ENCODE measurements at regions not wholly inside any gene's neighbourhood (a gene's known extent, or its start where the extent isn't known, plus 50 kb on each side); places are given as distances from the start of the nearest gene placed in this dataset.
A peak's percentile ranks its signal among the peaks of the same experiment; 100 is the strongest.

GRCh38 chr10:85508159-85508558 lies 858.4 kb downstream of the GRID1 start:
- Histone ChIP-seq H3K9me3 (no peaks in the 10 kb centered on the region), H3K27ac (no peak overlapping the region), H3K4me1 (no peaks in the 10 kb centered on the region), H3K36me3 (no peaks in the 10 kb centered on the region), H3K27me3 (no peaks in the 10 kb centered on the region), H3K4me3 (no peak overlapping the region)
- intact Hi-C loops (cut with DNase I; ENCODE audit: low total_unique reads): no loop called here
- no peak for ATAC-seq
- in situ Hi-C loops (cut with MboI; ENCODE audit: low sequenced_read_pairs in 4 of 4): no loop called here
- peak; percentile 2 to 21 for DNase-seq
- TF ChIP-seq, protein P1, sequence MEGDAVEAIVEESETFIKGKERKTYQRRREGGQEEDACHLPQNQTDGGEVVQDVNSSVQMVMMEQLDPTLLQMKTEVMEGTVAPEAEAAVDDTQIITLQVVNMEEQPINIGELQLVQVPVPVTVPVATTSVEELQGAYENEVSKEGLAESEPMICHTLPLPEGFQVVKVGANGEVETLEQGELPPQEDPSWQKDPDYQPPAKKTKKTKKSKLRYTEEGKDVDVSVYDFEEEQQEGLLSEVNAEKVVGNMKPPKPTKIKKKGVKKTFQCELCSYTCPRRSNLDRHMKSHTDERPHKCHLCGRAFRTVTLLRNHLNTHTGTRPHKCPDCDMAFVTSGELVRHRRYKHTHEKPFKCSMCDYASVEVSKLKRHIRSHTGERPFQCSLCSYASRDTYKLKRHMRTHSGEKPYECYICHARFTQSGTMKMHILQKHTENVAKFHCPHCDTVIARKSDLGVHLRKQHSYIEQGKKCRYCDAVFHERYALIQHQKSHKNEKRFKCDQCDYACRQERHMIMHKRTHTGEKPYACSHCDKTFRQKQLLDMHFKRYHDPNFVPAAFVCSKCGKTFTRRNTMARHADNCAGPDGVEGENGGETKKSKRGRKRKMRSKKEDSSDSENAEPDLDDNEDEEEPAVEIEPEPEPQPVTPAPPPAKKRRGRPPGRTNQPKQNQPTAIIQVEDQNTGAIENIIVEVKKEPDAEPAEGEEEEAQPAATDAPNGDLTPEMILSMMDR (IDR thresholded peaks at IDR 0.05 in 4 of 5, conservative IDR thresholded peaks at IDR 0.05 in 1 of 5): no peak
- no peak for TF ChIP-seq POLR2A (IDR thresholded peaks at IDR 0.05)

DNA sequence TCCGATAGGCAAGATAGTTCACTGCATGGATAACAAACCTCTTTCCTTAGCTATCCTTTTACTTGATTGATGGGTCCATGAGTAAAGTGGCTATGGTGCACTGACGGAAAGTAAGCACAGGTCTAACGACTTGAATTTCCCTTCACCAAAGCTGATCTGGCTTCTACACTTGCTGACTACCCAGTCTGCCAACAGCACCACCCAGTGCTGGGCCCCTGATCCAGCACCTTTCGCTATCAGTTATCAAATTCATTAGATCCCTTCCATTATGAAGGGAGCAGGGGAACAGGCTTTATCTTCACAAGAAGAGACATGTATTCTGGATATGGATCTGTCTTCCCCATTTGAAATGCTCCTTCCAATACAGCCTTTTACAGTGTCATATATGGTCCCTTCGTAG lies 855.9 kb downstream of the GRID1 start:
- Histone ChIP-seq H3K36me3 (no peaks in the 10 kb centered on the region), H3K4me1 (no peaks in the 10 kb centered on the region), H3K9me3 (no peaks in the 10 kb centered on the region), H3K27me3 (no peaks in the 10 kb centered on the region), H3K27ac (no peak overlapping the region), H3K4me3 (no peak overlapping the region)
- in situ Hi-C loops (cut with MboI; ENCODE audit: low sequenced_read_pairs in 4 of 4): no loop called here
- TF ChIP-seq, protein P1 (IDR thresholded peaks at IDR 0.05 in 4 of 5, conservative IDR thresholded peaks at IDR 0.05 in 1 of 5): no peak
- no peak for TF ChIP-seq POLR2A (IDR thresholded peaks at IDR 0.05)
- intact Hi-C loops (cut with DNase I; ENCODE audit: low total_unique reads): no loop called here
- DNase-seq (no peak), ATAC-seq (no peak)

DNA sequence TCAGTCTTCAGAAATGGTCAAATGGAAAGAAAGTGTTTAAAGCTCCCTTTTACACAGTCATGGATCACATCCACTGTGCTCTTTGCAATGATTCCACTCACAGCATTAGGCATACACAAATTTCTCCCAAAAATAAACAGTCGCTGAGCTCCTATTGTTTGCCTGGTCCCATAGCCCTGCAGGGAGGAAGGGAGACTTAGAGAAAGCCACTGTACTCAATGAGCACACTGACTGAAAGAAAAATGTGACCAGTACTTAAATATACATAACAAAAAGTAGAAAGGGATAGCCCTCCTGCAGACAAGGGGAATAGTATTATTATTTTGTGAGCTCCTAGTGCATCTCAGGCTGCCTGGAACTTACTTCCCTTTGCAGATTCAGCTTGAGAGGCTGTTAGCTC lies 853.2 kb downstream of the GRID1 start:
- Histone ChIP-seq H3K4me1 (no peaks in the 10 kb centered on the region), H3K27me3 (no peaks in the 10 kb centered on the region), H3K27ac (no peak overlapping the region), H3K4me3 (no peak overlapping the region), H3K36me3 (no peaks in the 10 kb centered on the region), H3K9me3 (no peaks in the 10 kb centered on the region)
- no peak for TF ChIP-seq POLR2A (IDR thresholded peaks at IDR 0.05)
- TF ChIP-seq, protein P1 (IDR thresholded peaks at IDR 0.05 in 4 of 5, conservative IDR thresholded peaks at IDR 0.05 in 1 of 5): no peak
- intact Hi-C loops (cut with DNase I; ENCODE audit: low total_unique reads): no loop called here
- in situ Hi-C loops (cut with MboI; ENCODE audit: low sequenced_read_pairs in 4 of 4): no loop called here
- ATAC-seq (no peak), DNase-seq (no peak)

DNA sequence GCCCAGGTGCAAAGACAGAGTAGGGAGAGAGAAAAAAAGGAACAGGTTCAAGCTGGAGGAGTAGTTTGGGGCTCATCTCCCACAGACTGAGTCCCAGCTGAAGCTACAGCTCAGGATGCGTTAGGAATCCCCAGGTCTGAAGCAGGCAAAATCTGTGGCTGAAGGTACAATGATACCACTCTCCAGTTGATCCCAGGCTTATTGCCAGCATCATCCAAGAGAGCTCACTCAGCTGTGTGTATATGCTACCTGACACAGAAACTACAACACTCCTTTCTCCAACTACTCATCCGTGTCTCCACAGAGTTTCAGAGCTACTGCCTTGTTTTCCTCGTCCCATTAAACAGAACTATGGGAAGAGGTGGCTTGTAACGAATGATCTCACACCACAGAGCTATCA lies 851.3 kb downstream of the GRID1 start:
- intact Hi-C loops (cut with DNase I; ENCODE audit: low total_unique reads) (no loop called here), in situ Hi-C loops (cut with MboI; ENCODE audit: low sequenced_read_pairs in 4 of 4) (no loop called here)
- ATAC-seq (no peak), DNase-seq (no peak)
- H3K9me3 ChIP-seq: no peaks in the 10 kb centered on the region
- no peaks in the 10 kb centered on the region for H3K36me3 ChIP-seq
- no peak overlapping the region for H3K4me3 ChIP-seq
- no peak for TF ChIP-seq POLR2A (IDR thresholded peaks at IDR 0.05)
- TF ChIP-seq, protein P1 (IDR thresholded peaks at IDR 0.05 in 4 of 5, conservative IDR thresholded peaks at IDR 0.05 in 1 of 5): no peak
- H3K4me1 ChIP-seq: no peaks in the 10 kb centered on the region
- H3K27ac ChIP-seq: no peak overlapping the region
- no peaks in the 10 kb centered on the region for H3K27me3 ChIP-seq

- Histone ChIP-seq H3K27me3 (no peaks in the 10 kb centered on the region), H3K9me3 (no peaks in the 10 kb centered on the region), H3K36me3 (no peaks in the 10 kb centered on the region), H3K4me3 (no peak overlapping the region), H3K27ac (no peak overlapping the region), H3K4me1 (no peaks in the 10 kb centered on the region)
- in situ Hi-C loops (cut with MboI; ENCODE audit: low sequenced_read_pairs in 4 of 4) (no loop called here), intact Hi-C loops (cut with DNase I; ENCODE audit: low total_unique reads) (no loop called here)
- ATAC-seq (no peak), DNase-seq (no peak)
- TF ChIP-seq POLR2A (IDR thresholded peaks at IDR 0.05): no peak
- TF ChIP-seq, protein P1 (IDR thresholded peaks at IDR 0.05 in 4 of 5, conservative IDR thresholded peaks at IDR 0.05 in 1 of 5): no peak
Measured at GRCh38 chr10:85524001-85524666, 842.5 kb downstream of the GRID1 start.
